HepG2 (cell line): ENCODE measurements at regions not wholly inside any gene's neighbourhood (a gene's known extent, or its start where the extent isn't known, plus 50 kb on each side); places are given as distances from the start of the nearest gene placed in this dataset.
A peak's percentile ranks its signal among the peaks of the same experiment; 100 is the strongest.
"Not testable (repeated sequence)": the region's sequence is repeated elsewhere in the genome, so short reads cannot be mapped to it uniquely, and the experiment has no call there.

Experiments
- ATAC-seq: fragments of 200-7000 bp; cut with Tn5 transposase; 3 replicates; pipeline ENCODE4 v1.9.1; 2020; ENCODE audit warnings: mild to moderate bottlenecking, moderate library complexity
- BruUV-seq: library from RNA; stranded (reverse); fragments of 400-500 nt; replicated peaks from 2 replicates; lab custom pipeline; 2021; lab: Mats Ljungman, UMichigan
- CTCF ChIA-PET: fragments of 300-600 bp; formaldehyde crosslinking; extraction: SDS; loops from one replicate; lab custom pipeline; 2021; ENCODE audit warnings: low total read pairs, inconsistent platforms, low intra/inter-chr PET ratio; lab: Yijun Ruan, JAX
- POLR2A ChIA-PET: fragments of 350-600 bp; sonication (Branson Sonifier 250); formaldehyde crosslinking; loops from one replicate; lab custom pipeline; 2020; ENCODE audit warnings: antibody characterized with exemption, inconsistent platforms; lab: Yijun Ruan, JAX
- DNase-seq: peaks from one replicate; pipeline ENCODE4 v3.0.0-alpha.2; 2015; ENCODE audit warnings: low spot score
- FAIRE-seq: peaks from 3 replicates; lab custom pipeline; 2011; peaks lifted over from hg19 to GRCh38; lab: Jason Lieb, UNC
- H2AFZ ChIP-seq: one replicate; pipeline ENCODE4 v1.6.1; 2011; ENCODE audit warnings: low read length, inconsistent platforms
- H3K27ac ChIP-seq: fragments of 300-600 bp; 3 replicates; pipeline ENCODE4 v1.8.0; 2011; ENCODE audit warnings: mixed run types, mild to moderate bottlenecking, mixed read lengths, low read length, inconsistent platforms; ENCODE audit not compliant: insufficient read depth; ENCODE audit errors: extremely low read length
- H3K27me3 ChIP-seq, 2 experiments: fragments of 200-600 bp in 1 of 2; 2 replicates in 1 of 2; 3 replicates in 1 of 2; pipeline versions ENCODE4 v1.6.0 to v1.8.0; 2011; ENCODE audit warnings: low read length in 2 of 2, mild to moderate bottlenecking in 2 of 2, moderate library complexity in 2 of 2, inconsistent platforms in 1 of 2; ENCODE audit not compliant: insufficient read depth in 2 of 2, control insufficient read depth in 1 of 2
- H3K36me3 ChIP-seq, 2 experiments: fragments of 200-600 bp in 1 of 2; replicated peaks in 1 of 2; 2 replicates in 1 of 2; 3 replicates in 1 of 2; pipeline versions ENCODE4 v1.5.1 to v1.8.0; 2011; ENCODE audit warnings: low read length in 2 of 2, inconsistent platforms in 1 of 2; ENCODE audit not compliant: insufficient read depth in 2 of 2, control insufficient read depth in 1 of 2
- H3K4me1 ChIP-seq: 2 replicates; pipeline ENCODE4 v1.5.1; 2012; ENCODE audit warnings: low read length, inconsistent platforms; ENCODE audit not compliant: insufficient read depth
- H3K4me2 ChIP-seq: 2 replicates; pipeline ENCODE4 v1.6.0; 2011; ENCODE audit warnings: low read depth, low read length, inconsistent platforms
- H3K4me3 ChIP-seq, 3 experiments: fragments of 200-600 bp in 1 of 3; sonication (generic), shearing (Covaris generic) in 1 of 3; replicated peaks in 1 of 3; 2 replicates each; pipeline ENCODE4 v1.5.1; 2011 to 2016; ENCODE audit warnings: low read length in 3 of 3, inconsistent platforms in 2 of 3, low read depth in 2 of 3, mild to moderate bottlenecking in 2 of 3, control low read depth in 1 of 3, mixed read lengths in 1 of 3; ENCODE audit not compliant: insufficient read depth in 1 of 3
- H3K79me2 ChIP-seq: one replicate; pipeline ENCODE4 v1.6.1; 2011; ENCODE audit warnings: low read length, inconsistent platforms; ENCODE audit not compliant: insufficient read depth
- H3K9ac ChIP-seq: 2 replicates; pipeline ENCODE4 v1.6.0; 2011; ENCODE audit warnings: mild to moderate bottlenecking, low read depth, low read length, inconsistent platforms; ENCODE audit not compliant: insufficient read depth
- H3K9me3 ChIP-seq: 2 replicates; pipeline ENCODE4 v1.5.1; 2012; ENCODE audit warnings: mild to moderate bottlenecking, low read length
- H4K20me1 ChIP-seq: 2 replicates; pipeline ENCODE4 v1.6.0; 2011; ENCODE audit warnings: inconsistent platforms, mild to moderate bottlenecking, low read length, moderate library complexity; ENCODE audit not compliant: insufficient read depth
- GATA4 ChIP-seq: sonication (generic); IDR thresholded peaks from 2 replicates; pipeline ENCODE4 v1.6.1; 2016; ENCODE audit warnings: antibody characterized with exemption, low read depth, borderline replicate concordance
- MAFF ChIP-seq: IDR thresholded peaks from 2 replicates; pipeline ENCODE4 v1.6.1; 2011; ENCODE audit warnings: low read depth, low read length, improper control_type of control experiment
- MAFK ChIP-seq, 2 experiments: IDR thresholded peaks in 1 of 2; conservative IDR thresholded peaks in 1 of 2; 2 replicates each; pipeline ENCODE4 v1.6.1; 2011; ENCODE audit warnings: improper control_type of control experiment in 2 of 2, low read length in 2 of 2
- NRL ChIP-seq: sonication (generic); formaldehyde crosslinking; IDR thresholded peaks from 2 replicates; pipeline ENCODE4 v1.5.0; 2020; ENCODE audit warnings: missing genetic modification reagents, mild to moderate bottlenecking, moderate library complexity, borderline replicate concordance
- PPARG ChIP-seq: conservative IDR thresholded peaks from 2 replicates; pipeline ENCODE4 v1.6.1; 2016; ENCODE audit warnings: missing biosample characterization, missing genetic modification reagents
- TRIM22 ChIP-seq: fragments of 450-650 bp; IDR thresholded peaks from 2 replicates; pipeline ENCODE4 v1.6.1; 2017
- ZBTB49 ChIP-seq: sonication (generic); formaldehyde crosslinking; IDR thresholded peaks from 2 replicates; pipeline ENCODE4 v1.4.0; 2020; ENCODE audit warnings: missing genetic modification reagents, borderline replicate concordance
- ZNF30 ChIP-seq: sonication (generic); formaldehyde crosslinking; IDR thresholded peaks from 2 replicates; pipeline ENCODE4 v1.5.0; 2020; ENCODE audit warnings: mild to moderate bottlenecking, missing genetic modification reagents
- WGBS: methylation state at CpG from one replicate; pipeline ENCODE4 v1.1.6; 2017; ENCODE audit warnings: low lambda C conversion rate; 5-methylcytosine and 5-hydroxymethylcytosine counted together
- in situ Hi-C: cut with HindIII; loops from 2 replicates; pipeline ENCODE4 v1.10.0; 2017; ENCODE audit warnings: low pct_unique_long_range_greater_than_20kb; ENCODE audit not compliant: extremely low pct_ligation_motif_present
- intact Hi-C: fragments of 100-400 bp; cut with micrococcal nuclease; formaldehyde crosslinking; loops from one replicate; pipeline ENCODE4 v1.10.0; 2022; ENCODE audit not compliant: unreplicated experiment

- Histone ChIP-seq H4K20me1 (no peaks in the 10 kb centered on the region), H3K4me2 (no peak overlapping the region), H3K27me3 (no peaks in the 10 kb centered on the region), H3K36me3 (no peaks in the 10 kb centered on the region), H3K4me1 (no peaks in the 10 kb centered on the region), H3K27ac (no peak overlapping the region), H3K9ac (no peak overlapping the region), H3K79me2 (no peaks in the 10 kb centered on the region), H3K9me3 (no peaks in the 10 kb centered on the region), H2AFZ (no peak overlapping the region), H3K4me3 (no peak overlapping the region)
- 11% methylated on average over 5 of the region's 5 CpGs for WGBS
- no peak for DNase-seq
- ChIA-PET POLR2A (no interaction called here), CTCF (no interaction called here)
- TF ChIP-seq ZNF30 (CRISPR knock-in tag) (no peak), MAFK (conservative IDR thresholded peaks at IDR 0.05 in 1 of 2, IDR thresholded peaks at IDR 0.05 in 1 of 2; ENCODE audit: low read length in 2 of 2) (peak; percentile 40 to 61; a peak in 3 of 4 replicates), GATA4 (no peak), MAFF (peak; percentile 49), ZBTB49 (CRISPR knock-in tag) (no peak), PPARG (CRISPR knock-in tag) (no peak), TRIM22 (no peak), NRL (CRISPR knock-in tag) (no peak)
- no peak for ATAC-seq
- no peak for FAIRE-seq
- intact Hi-C loops (no loop called here), in situ Hi-C loops (no loop called here)
- no TSS peak for BruUV-seq
Observed at GRCh38 chr3:25191673-25192072, 236.4 kb upstream of the RARB start.

GRCh38 chr3:25199567-25199966 lies 228.5 kb upstream of the RARB start:
- H3K36me3 ChIP-seq, POLR2A ChIA-PET, in situ Hi-C loops, H3K27ac ChIP-seq, DNase-seq, H3K9ac ChIP-seq, H4K20me1 ChIP-seq, CTCF ChIA-PET, H3K4me3 ChIP-seq, H3K9me3 ChIP-seq, intact Hi-C loops, H3K4me2 ChIP-seq, H3K27me3 ChIP-seq, H3K4me1 ChIP-seq, FAIRE-seq, BruUV-seq, H3K79me2 ChIP-seq, H2AFZ ChIP-seq, ATAC-seq: not testable (repeated sequence)
- 25% methylated on average over 5 of the region's 5 CpGs for WGBS
